GM18867 (cell line): ENCODE measurements at regions not wholly inside any gene's neighbourhood (a gene's known extent, or its start where the extent isn't known, plus 50 kb on each side); places are given as distances from the start of the nearest gene placed in this dataset.

Experiments
- ATAC-seq: cut with Tn5 transposase; IDR thresholded peaks from one replicate; pipeline ENCODE4 v1.9.1; 2021; ENCODE audit warnings: mild to moderate bottlenecking, moderate library complexity; ENCODE audit not compliant: unreplicated experiment

- no peak for ATAC-seq
Measured at GRCh38 chr7:81648716-81649115, 121.1 kb downstream of the HGF start.

GRCh38 chr7:81645435-81645834, 124.4 kb downstream of the HGF start:
- no peak for ATAC-seq

- ATAC-seq: no peak
Measured at GRCh38 chr7:81641873-81642272, 128.0 kb downstream of the HGF start.

GRCh38 chr7:81638198-81638597, 131.6 kb downstream of the HGF start:
- ATAC-seq: no peak

- ATAC-seq: no peak
Measured at GRCh38 chr7:81637534-81637933, 132.3 kb downstream of the HGF start.

GRCh38 chr7:81632418-81632817, 137.4 kb downstream of the HGF start:
- no peak for ATAC-seq

GRCh38 chr7:81630600-81630999, 139.2 kb downstream of the HGF start:
- ATAC-seq: no peak

GRCh38 chr7:81629702-81630101, 140.1 kb downstream of the HGF start:
- no peak for ATAC-seq

GRCh38 chr7:81628951-81629350, 140.9 kb downstream of the HGF start:
- no peak for ATAC-seq

GRCh38 chr7:81627536-81628287, 142.1 kb downstream of the HGF start:
- ATAC-seq: no peak

- ATAC-seq: no peak
Measured at GRCh38 chr7:81626008-81626407, 143.8 kb downstream of the HGF start.

GRCh38 chr7:81624650-81625631, 144.9 kb downstream of the HGF start:
- no peak for ATAC-seq

- ATAC-seq: no peak
Measured at GRCh38 chr7:81624021-81624592, 145.7 kb downstream of the HGF start.

- no peak for ATAC-seq
Measured at GRCh38 chr7:81623251-81623855, 146.5 kb downstream of the HGF start.

GRCh38 chr7:81621893-81622292, 148.0 kb downstream of the HGF start:
- ATAC-seq: no peak

- ATAC-seq: no peak
Measured at GRCh38 chr7:81618396-81619014, 151.3 kb downstream of the HGF start.

GRCh38 chr7:81616951-81617350, 152.9 kb downstream of the HGF start:
- ATAC-seq: peak; percentile 46

- ATAC-seq: no peak
Measured at GRCh38 chr7:81611805-81612204, 158.0 kb downstream of the HGF start.

GRCh38 chr7:81611040-81611439, 158.8 kb downstream of the HGF start:
- no peak for ATAC-seq

GRCh38 chr7:81608748-81609382, 161.0 kb downstream of the HGF start:
- no peak for ATAC-seq
